ENCODE measurements at regions not wholly inside any gene's neighbourhood (a gene's known extent, or its start where the extent isn't known, plus 50 kb on each side); places are given as distances from the start of the nearest gene placed in this dataset.

DNA sequence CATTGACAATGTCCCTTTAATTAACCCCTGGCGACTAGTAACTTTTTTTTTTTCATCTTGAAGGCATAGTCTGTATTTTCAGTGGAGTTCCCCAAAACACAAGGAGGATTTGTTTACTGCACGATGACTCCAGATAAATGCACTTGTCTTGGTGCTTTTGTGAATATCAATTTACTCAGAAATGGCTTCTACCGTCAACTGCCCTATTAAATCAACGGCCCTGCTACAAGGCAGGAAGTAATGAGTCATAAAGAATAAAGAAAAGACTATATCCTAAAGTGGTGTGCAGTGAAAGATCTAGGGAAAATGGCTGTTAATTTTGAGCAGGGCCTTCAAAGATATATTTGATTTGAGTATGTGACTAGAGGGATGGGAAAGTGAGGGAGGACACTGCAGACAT is 388.3 kb upstream of the CHD1 start:
- H3K4me2 ChIP-seq (ENCODE audit: insufficient read depth, low read length), result no peak overlapping the region
- no peak overlapping the region for H2AFZ ChIP-seq (ENCODE audit: low read length)
- TF ChIP-seq, protein P1, sequence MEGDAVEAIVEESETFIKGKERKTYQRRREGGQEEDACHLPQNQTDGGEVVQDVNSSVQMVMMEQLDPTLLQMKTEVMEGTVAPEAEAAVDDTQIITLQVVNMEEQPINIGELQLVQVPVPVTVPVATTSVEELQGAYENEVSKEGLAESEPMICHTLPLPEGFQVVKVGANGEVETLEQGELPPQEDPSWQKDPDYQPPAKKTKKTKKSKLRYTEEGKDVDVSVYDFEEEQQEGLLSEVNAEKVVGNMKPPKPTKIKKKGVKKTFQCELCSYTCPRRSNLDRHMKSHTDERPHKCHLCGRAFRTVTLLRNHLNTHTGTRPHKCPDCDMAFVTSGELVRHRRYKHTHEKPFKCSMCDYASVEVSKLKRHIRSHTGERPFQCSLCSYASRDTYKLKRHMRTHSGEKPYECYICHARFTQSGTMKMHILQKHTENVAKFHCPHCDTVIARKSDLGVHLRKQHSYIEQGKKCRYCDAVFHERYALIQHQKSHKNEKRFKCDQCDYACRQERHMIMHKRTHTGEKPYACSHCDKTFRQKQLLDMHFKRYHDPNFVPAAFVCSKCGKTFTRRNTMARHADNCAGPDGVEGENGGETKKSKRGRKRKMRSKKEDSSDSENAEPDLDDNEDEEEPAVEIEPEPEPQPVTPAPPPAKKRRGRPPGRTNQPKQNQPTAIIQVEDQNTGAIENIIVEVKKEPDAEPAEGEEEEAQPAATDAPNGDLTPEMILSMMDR (IDR thresholded peaks at IDR 0.05; ENCODE audit: extremely low read depth, low read depth, low read length), result no peak
- no peaks in the 10 kb centered on the region for H3K79me2 ChIP-seq (ENCODE audit: insufficient read depth, low read length)
- no peaks in the 10 kb centered on the region for H3K4me1 ChIP-seq (ENCODE audit: insufficient read depth, low read length)
- H3K27me3 ChIP-seq (ENCODE audit: insufficient read depth, low read length), result no peaks in the 10 kb centered on the region
- no peak for DNase-seq (ENCODE audit: insufficient read length, low spot score, missing footprints)
- H4K20me1 ChIP-seq (ENCODE audit: insufficient read depth, low read length), result no peaks in the 10 kb centered on the region
- no peak overlapping the region for H3K4me3 ChIP-seq (ENCODE audit: insufficient read depth, low read length)
- H3K9me3 ChIP-seq (ENCODE audit: low read depth, low read length), result peaks cover 2% of the 10 kb centered on the region
- H3K36me3 ChIP-seq (ENCODE audit: insufficient read depth, low read length), result no peaks in the 10 kb centered on the region
- no peak overlapping the region for H3K27ac ChIP-seq (ENCODE audit: low read depth, low read length)

DNA sequence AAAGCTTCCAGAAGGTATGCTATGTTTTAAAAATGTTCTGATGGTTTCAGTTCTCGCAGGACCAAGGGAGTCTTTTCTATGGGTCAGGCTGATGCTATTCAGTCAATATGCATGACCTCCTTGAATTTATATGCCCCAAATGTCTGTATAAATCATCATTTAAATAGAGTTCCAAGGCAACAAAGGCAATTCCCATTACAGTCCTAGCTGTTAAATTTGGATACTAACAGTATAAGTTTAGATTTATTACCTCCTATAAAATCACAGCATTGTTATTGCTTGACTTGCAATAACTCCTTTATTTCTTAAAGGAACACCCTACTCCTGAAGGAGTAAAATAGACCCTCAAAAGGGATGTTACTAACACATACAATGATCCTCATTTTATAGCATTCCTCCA is 387.7 kb upstream of the CHD1 start:
- no peaks in the 10 kb centered on the region for H3K36me3 ChIP-seq (ENCODE audit: insufficient read depth, low read length)
- TF ChIP-seq, protein P1 (IDR thresholded peaks at IDR 0.05; ENCODE audit: extremely low read depth, low read depth, low read length), result no peak
- no peak overlapping the region for H2AFZ ChIP-seq (ENCODE audit: low read length)
- H4K20me1 ChIP-seq (ENCODE audit: insufficient read depth, low read length), result no peaks in the 10 kb centered on the region
- no peak overlapping the region for H3K27ac ChIP-seq (ENCODE audit: low read depth, low read length)
- no peaks in the 10 kb centered on the region for H3K27me3 ChIP-seq (ENCODE audit: insufficient read depth, low read length)
- no peaks in the 10 kb centered on the region for H3K4me1 ChIP-seq (ENCODE audit: insufficient read depth, low read length)
- H3K79me2 ChIP-seq (ENCODE audit: insufficient read depth, low read length), result no peaks in the 10 kb centered on the region
- peaks cover 2% of the 10 kb centered on the region for H3K9me3 ChIP-seq (ENCODE audit: low read depth, low read length)
- no peak for DNase-seq (ENCODE audit: insufficient read length, low spot score, missing footprints)
- H3K4me3 ChIP-seq (ENCODE audit: insufficient read depth, low read length), result no peak overlapping the region
- no peak overlapping the region for H3K4me2 ChIP-seq (ENCODE audit: insufficient read depth, low read length)

DNA sequence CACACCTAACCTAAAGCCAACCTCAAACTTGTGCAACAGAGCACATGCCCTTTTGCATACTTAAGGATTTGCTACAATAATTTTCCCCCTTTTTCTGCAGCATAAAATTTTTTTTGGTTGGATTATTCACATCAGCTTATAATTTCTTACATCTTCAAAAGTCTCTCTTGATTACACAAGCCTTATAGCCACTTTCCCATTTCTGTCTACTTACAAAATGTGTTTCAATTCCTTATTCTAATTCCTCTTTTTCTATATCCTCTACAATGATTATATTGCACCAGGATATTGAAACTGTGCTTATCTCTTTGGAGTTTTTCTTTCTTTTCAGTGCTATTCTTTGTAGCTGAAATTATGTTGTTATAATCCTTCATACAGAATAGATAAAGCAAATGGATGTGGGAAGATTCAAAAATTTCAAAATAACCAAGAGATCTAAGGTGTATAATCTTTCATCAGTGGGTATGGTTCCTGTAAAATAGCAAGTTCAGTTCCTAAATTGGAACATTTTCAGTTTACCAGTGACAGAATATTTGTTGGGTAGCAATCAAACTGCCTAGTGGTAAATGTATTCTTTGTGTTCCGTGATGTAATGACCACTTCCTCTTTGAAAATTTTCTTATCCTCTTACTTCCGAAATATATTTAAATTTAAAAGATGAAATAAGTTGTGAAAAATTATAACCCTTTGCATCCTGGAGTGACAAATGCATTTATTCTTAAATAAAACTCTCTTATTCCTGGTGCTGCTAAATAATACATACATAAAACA is 386.8 kb upstream of the CHD1 start:
- no peak for DNase-seq (ENCODE audit: insufficient read length, low spot score, missing footprints)
- peaks cover 2% of the 10 kb centered on the region for H3K9me3 ChIP-seq (ENCODE audit: low read depth, low read length)
- H3K79me2 ChIP-seq (ENCODE audit: insufficient read depth, low read length), result no peaks in the 10 kb centered on the region
- no peak overlapping the region for H3K4me2 ChIP-seq (ENCODE audit: insufficient read depth, low read length)
- no peaks in the 10 kb centered on the region for H3K36me3 ChIP-seq (ENCODE audit: insufficient read depth, low read length)
- H4K20me1 ChIP-seq (ENCODE audit: insufficient read depth, low read length), result no peaks in the 10 kb centered on the region
- no peaks in the 10 kb centered on the region for H3K27me3 ChIP-seq (ENCODE audit: insufficient read depth, low read length)
- no peak overlapping the region for H3K4me3 ChIP-seq (ENCODE audit: insufficient read depth, low read length)
- no peaks in the 10 kb centered on the region for H3K4me1 ChIP-seq (ENCODE audit: insufficient read depth, low read length)
- no peak overlapping the region for H3K27ac ChIP-seq (ENCODE audit: low read depth, low read length)
- TF ChIP-seq, protein P1 (IDR thresholded peaks at IDR 0.05; ENCODE audit: extremely low read depth, low read depth, low read length), result no peak
- no peak overlapping the region for H2AFZ ChIP-seq (ENCODE audit: low read length)

DNA sequence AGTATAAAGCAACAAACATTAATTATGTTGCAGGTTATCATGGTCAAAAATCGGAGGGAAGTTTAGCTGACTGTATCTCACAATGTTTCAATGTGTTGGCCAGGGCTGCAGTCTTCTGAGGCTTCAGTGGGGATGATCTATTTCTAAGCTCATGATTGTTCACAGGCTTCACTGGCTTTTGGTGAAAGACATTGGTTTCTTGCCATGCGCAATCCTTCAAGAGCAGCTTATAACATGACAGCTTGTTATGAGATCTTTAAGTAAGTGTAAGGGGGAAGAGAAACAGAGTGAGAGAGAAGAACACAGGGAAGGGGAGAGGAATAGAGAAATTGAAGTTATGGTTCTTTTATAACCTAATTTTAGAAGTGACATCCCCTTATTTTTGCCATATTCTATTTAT is 385.9 kb upstream of the CHD1 start:
- no peak for DNase-seq (ENCODE audit: insufficient read length, low spot score, missing footprints)
- Histone ChIP-seq H3K79me2 (ENCODE audit: insufficient read depth, low read length) (no peaks in the 10 kb centered on the region), H4K20me1 (ENCODE audit: insufficient read depth, low read length) (no peaks in the 10 kb centered on the region), H3K27ac (ENCODE audit: low read depth, low read length) (no peak overlapping the region), H3K27me3 (ENCODE audit: insufficient read depth, low read length) (no peaks in the 10 kb centered on the region), H3K4me2 (ENCODE audit: insufficient read depth, low read length) (no peak overlapping the region), H3K4me3 (ENCODE audit: insufficient read depth, low read length) (no peak overlapping the region), H3K4me1 (ENCODE audit: insufficient read depth, low read length) (no peaks in the 10 kb centered on the region), H3K36me3 (ENCODE audit: insufficient read depth, low read length) (no peaks in the 10 kb centered on the region), H2AFZ (ENCODE audit: low read length) (no peak overlapping the region), H3K9me3 (ENCODE audit: low read depth, low read length) (peaks cover 2% of the 10 kb centered on the region)
- TF ChIP-seq, protein P1 (IDR thresholded peaks at IDR 0.05; ENCODE audit: extremely low read depth, low read depth, low read length), result no peak
